Neural cell (in vitro differentiated cells): ENCODE measurements at regions not wholly inside any gene's neighbourhood (a gene's known extent, or its start where the extent isn't known, plus 50 kb on each side); places are given as distances from the start of the nearest gene placed in this dataset.

ENCODE experiments used
- H2AFZ ChIP-seq: fragments of 200-600, 300-800 bp; sonication (generic), shearing (Covaris generic); 2 replicates; pipeline ENCODE4 v1.6.0; 2014; ENCODE audit warnings: low read depth, mild to moderate bottlenecking, antibody characterized with exemption, low read length, moderate library complexity
- H3F3A ChIP-seq: fragments of 200-600 bp; shearing (Covaris generic); 2 replicates; pipeline ENCODE4 v1.6.1; 2016; ENCODE audit warnings: mild to moderate bottlenecking, moderate library complexity, mixed read lengths, antibody characterized with exemption, low read length; ENCODE audit not compliant: insufficient read depth, poor library complexity, severe bottlenecking
- H3K27ac ChIP-seq: fragments of 200-600, 300-800 bp; sonication (generic), shearing (Covaris generic); 2 replicates; pipeline ENCODE4 v1.5.1; 2014; ENCODE audit warnings: mild to moderate bottlenecking, low read length, moderate library complexity
- H3K27me3 ChIP-seq: fragments of 300-800, 200-600 bp; sonication (generic), shearing (Covaris generic); 2 replicates; pipeline ENCODE4 v1.6.0; 2014; ENCODE audit warnings: mild to moderate bottlenecking, low read depth, low read length, moderate library complexity; ENCODE audit not compliant: insufficient read depth
- H3K36me3 ChIP-seq: fragments of 300-800, 200-600 bp; sonication (generic), shearing (Covaris generic); 2 replicates; pipeline ENCODE4 v1.5.1; 2014; ENCODE audit warnings: mild to moderate bottlenecking, antibody characterized with exemption, low read length, moderate library complexity; ENCODE audit not compliant: insufficient read depth
- H3K4me2 ChIP-seq: fragments of 300-800, 200-600 bp; sonication (generic), shearing (Covaris generic); 2 replicates; pipeline ENCODE4 v1.6.0; 2014; ENCODE audit warnings: mild to moderate bottlenecking, low read length
- H3K4me3 ChIP-seq: fragments of 300-800, 200-600 bp; sonication (generic), shearing (Covaris generic); 2 replicates; pipeline ENCODE4 v1.5.1; 2014; ENCODE audit warnings: mild to moderate bottlenecking, low read length, moderate library complexity
- H3K79me2 ChIP-seq: fragments of 200-600 bp; shearing (Covaris generic); replicated peaks from 2 replicates; pipeline ENCODE4 v1.6.0; 2014; ENCODE audit warnings: mild to moderate bottlenecking, low read length, moderate library complexity; ENCODE audit not compliant: insufficient read depth
- H3K9ac ChIP-seq: fragments of 300-800, 200-600 bp; sonication (generic), shearing (Covaris generic); 2 replicates; pipeline ENCODE4 v1.6.1; 2016; ENCODE audit warnings: mild to moderate bottlenecking, low read length, mixed read lengths
- H3K9me2 ChIP-seq: fragments of 200-600 bp; shearing (Covaris generic); 2 replicates; pipeline ENCODE4 v1.6.1; 2016; ENCODE audit warnings: mild to moderate bottlenecking, low read length, mixed read lengths; ENCODE audit not compliant: insufficient read depth
- H3K9me3 ChIP-seq: fragments of 200-600, 300-800 bp; sonication (generic), shearing (Covaris generic); 2 replicates; pipeline ENCODE4 v1.6.1; 2016; ENCODE audit warnings: mild to moderate bottlenecking, mixed run types, low read length, moderate library complexity, mixed read lengths
- H4K20me1 ChIP-seq: fragments of 200-600 bp; shearing (Covaris generic); 2 replicates; pipeline ENCODE4 v1.6.1; 2016; ENCODE audit warnings: mild to moderate bottlenecking, mixed run types; ENCODE audit not compliant: insufficient read depth
- EP300 ChIP-seq: fragments of 450-650 bp; conservative IDR thresholded peaks from 2 replicates; pipeline ENCODE4 v1.6.1; 2014; ENCODE audit warnings: antibody characterized with exemption, mild to moderate bottlenecking, moderate library complexity; ENCODE audit not compliant: poor library complexity, severe bottlenecking
- EZH2 ChIP-seq: fragments of 200-600, 300-800 bp; shearing (Covaris generic), sonication (generic); IDR thresholded peaks from 2 replicates; pipeline ENCODE4 v1.6.1; 2014; ENCODE audit warnings: antibody characterized with exemption, low read length, borderline replicate concordance, mild to moderate bottlenecking; ENCODE audit not compliant: insufficient read depth, poor library complexity, severe bottlenecking
- MXI1 ChIP-seq: fragments of 450-650 bp; conservative IDR thresholded peaks from 2 replicates; pipeline ENCODE4 v1.6.1; 2014; ENCODE audit warnings: antibody characterized with exemption, mild to moderate bottlenecking; ENCODE audit not compliant: poor library complexity, severe bottlenecking
- POLR2AphosphoS5 ChIP-seq: IDR thresholded peaks from 2 replicates; pipeline ENCODE4 v1.6.1; 2012
- RAD21 ChIP-seq: fragments of 450-650 bp; conservative IDR thresholded peaks from 2 replicates; pipeline ENCODE4 v1.6.1; 2014; ENCODE audit warnings: antibody characterized with exemption, mild to moderate bottlenecking, moderate library complexity
- REST ChIP-seq: IDR thresholded peaks from 2 replicates; pipeline ENCODE4 v1.6.1; 2012; ENCODE audit warnings: borderline replicate concordance
- SMC3 ChIP-seq: fragments of 450-650 bp; conservative IDR thresholded peaks from 2 replicates; pipeline ENCODE4 v1.6.1; 2014; ENCODE audit warnings: antibody characterized with exemption, mild to moderate bottlenecking, moderate library complexity; ENCODE audit not compliant: poor library complexity
- TAF1 ChIP-seq: IDR thresholded peaks from 2 replicates; pipeline ENCODE4 v1.6.1; 2012; ENCODE audit warnings: low read depth
- TF ChIP-seq, protein P1 (sequence below): fragments of 450-650 bp; IDR thresholded peaks from 2 replicates; pipeline ENCODE4 v1.5.1; 2014; ENCODE audit warnings: antibody characterized with exemption, mild to moderate bottlenecking, moderate library complexity; ENCODE audit not compliant: poor library complexity, severe bottlenecking

- TF ChIP-seq MXI1 (no peak), SMC3 (no peak), POLR2AphosphoS5 (no peak), EP300 (no peak), TAF1 (no peak), RAD21 (no peak)
- TF ChIP-seq, protein P1, sequence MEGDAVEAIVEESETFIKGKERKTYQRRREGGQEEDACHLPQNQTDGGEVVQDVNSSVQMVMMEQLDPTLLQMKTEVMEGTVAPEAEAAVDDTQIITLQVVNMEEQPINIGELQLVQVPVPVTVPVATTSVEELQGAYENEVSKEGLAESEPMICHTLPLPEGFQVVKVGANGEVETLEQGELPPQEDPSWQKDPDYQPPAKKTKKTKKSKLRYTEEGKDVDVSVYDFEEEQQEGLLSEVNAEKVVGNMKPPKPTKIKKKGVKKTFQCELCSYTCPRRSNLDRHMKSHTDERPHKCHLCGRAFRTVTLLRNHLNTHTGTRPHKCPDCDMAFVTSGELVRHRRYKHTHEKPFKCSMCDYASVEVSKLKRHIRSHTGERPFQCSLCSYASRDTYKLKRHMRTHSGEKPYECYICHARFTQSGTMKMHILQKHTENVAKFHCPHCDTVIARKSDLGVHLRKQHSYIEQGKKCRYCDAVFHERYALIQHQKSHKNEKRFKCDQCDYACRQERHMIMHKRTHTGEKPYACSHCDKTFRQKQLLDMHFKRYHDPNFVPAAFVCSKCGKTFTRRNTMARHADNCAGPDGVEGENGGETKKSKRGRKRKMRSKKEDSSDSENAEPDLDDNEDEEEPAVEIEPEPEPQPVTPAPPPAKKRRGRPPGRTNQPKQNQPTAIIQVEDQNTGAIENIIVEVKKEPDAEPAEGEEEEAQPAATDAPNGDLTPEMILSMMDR: no peak
- Histone ChIP-seq H3K27me3 (no peaks in the 10 kb centered on the region), H3K79me2 (no peaks in the 10 kb centered on the region), H3K4me2 (no peak overlapping the region), H3K9ac (no peak overlapping the region), H4K20me1 (no peaks in the 10 kb centered on the region), H3K4me3 (no peak overlapping the region), H3K9me3 (no peaks in the 10 kb centered on the region), H3K36me3 (no peaks in the 10 kb centered on the region), H2AFZ (no peak overlapping the region), H3F3A (no peaks in the 10 kb centered on the region), H3K9me2 (no peaks in the 10 kb centered on the region), H3K27ac (no peak overlapping the region)
Observed at GRCh38 chr15:81851325-81851724, 194.5 kb downstream of the MEX3B start.

DNA sequence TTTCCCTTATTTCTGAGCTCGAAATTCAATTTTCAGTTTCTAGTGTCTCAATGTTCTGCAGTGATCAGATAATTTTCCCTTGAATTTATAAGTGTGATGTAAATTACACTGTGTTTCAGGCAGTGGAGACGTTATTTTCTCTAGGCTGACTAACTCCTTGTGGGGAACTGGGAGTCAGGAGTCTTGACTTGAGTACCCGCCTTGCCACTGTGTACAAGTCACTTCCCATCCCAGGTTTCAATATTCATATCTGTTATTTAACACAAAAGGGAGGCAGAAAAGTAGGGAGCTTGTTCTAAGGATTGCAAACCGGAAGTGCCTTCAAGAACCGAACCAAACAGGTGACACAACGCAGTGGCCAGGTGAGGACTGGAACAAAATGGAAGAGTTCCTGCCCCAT, 196.5 kb downstream of the MEX3B start:
- Histone ChIP-seq H3K36me3 (no peaks in the 10 kb centered on the region), H3K27ac (no peak overlapping the region), H3F3A (no peaks in the 10 kb centered on the region), H3K27me3 (no peaks in the 10 kb centered on the region), H3K4me3 (no peak overlapping the region), H3K4me2 (no peak overlapping the region), H4K20me1 (no peaks in the 10 kb centered on the region), H3K79me2 (no peaks in the 10 kb centered on the region), H3K9ac (no peak overlapping the region), H3K9me2 (no peaks in the 10 kb centered on the region), H2AFZ (no peak overlapping the region), H3K9me3 (no peaks in the 10 kb centered on the region)
- TF ChIP-seq MXI1 (no peak), POLR2AphosphoS5 (no peak), TAF1 (no peak), SMC3 (no peak), EP300 (no peak), REST (no peak), EZH2 (no peak), RAD21 (no peak)
- TF ChIP-seq, protein P1: no peak
